Limb (tissue), 2 donors: ENCODE measurements at regions not wholly inside any gene's neighbourhood (a gene's known extent, or its start where the extent isn't known, plus 50 kb on each side); places are given as distances from the start of the nearest gene placed in this dataset.

Experiments used
- DNase-seq, 2 donors: peaks; one replicate each; pipeline ENCODE4 v3.0.0-alpha.2; 2016; ENCODE audit errors: extremely low spot score in 2 of 2

DNA sequence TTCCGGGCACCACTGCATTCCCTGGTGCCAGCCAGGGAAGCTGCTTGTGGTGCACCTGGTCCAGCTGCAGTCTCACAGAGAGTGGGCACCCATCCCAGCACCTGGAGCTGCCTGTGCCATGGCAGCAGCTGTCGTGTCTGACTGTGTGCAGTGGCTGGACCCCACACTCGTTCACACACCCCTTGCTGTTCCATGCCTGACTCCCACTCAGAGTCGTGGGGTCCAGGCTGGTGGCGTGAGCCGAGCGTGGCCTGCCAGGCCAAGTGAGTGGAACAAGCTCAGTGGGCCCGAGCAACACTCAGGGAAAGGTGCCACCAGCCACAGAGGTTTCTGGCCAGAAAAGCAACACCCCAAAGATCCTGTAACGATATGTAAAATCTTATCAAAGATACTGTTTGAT is 97.2 kb upstream of the KCNK1 start:
- DNase-seq = no peak

DNA sequence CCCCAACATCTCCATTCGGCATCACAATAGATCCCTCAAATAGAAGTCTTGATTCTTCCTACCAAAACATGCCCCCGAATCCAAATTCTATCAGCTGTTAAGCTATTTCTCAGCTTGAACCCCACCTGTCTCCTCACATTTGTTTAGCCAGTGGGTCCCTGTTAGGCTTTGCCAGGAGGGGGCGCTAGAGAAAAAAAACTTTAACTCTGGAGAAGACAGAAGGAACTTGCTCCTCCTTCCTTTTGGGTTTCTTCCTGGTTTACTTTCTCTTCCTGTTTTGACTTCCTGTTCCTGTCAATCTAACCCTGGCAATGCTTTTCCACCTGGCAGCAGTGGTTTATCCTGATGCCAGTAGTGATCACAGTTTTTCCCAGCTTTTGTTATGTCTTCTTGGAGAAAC is 95.6 kb upstream of the KCNK1 start:
- DNase-seq = no peak

DNA sequence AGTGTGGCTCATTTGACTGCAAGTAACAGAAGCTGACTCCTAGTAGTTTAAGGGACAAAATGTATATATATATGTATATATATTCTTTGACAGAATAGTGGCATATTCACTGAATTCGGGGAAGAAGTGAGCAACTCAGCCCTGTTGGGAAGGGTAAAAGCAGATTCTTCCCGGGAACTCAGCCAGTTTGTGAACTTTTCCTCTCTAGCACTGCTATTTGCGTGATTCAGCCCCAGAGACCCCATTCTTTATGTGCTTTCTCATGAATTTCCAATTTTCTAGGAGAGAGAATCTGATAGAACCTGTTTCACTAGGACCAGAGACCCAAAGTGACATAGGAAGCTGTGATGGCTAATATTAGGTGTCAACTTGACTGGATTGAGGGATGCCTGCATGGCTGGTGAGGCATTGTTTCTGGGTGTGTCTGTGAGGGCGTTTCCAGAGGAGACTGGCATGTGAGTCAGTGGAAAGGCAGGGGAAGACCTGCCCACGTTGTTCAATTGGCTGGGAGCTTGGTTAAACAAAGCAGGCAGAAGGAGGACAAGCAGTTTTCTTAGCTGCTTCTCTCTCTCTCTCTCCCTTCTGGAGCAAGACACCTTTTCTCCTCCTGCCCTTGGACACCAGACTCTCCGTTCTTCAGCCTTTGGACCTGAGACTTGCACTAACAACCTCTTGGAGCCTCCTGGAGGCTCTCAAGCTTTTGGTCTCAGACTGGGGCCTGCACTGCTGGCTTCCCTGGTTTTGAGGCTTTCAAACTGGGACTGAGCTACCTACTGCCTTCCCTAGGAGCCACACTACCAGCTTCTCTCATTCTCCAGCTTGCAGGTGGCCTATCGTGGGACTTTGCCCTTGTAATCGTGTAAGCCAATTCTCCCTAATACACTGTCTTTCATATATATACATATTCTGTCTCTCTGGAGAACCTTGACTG is 93.4 kb upstream of the KCNK1 start:
- peak in 1 of 2 donors; percentile 15 for DNase-seq

- no peak for DNase-seq
Measured at GRCh38 chr1:233523047-233523446, 90.9 kb upstream of the KCNK1 start.

DNA sequence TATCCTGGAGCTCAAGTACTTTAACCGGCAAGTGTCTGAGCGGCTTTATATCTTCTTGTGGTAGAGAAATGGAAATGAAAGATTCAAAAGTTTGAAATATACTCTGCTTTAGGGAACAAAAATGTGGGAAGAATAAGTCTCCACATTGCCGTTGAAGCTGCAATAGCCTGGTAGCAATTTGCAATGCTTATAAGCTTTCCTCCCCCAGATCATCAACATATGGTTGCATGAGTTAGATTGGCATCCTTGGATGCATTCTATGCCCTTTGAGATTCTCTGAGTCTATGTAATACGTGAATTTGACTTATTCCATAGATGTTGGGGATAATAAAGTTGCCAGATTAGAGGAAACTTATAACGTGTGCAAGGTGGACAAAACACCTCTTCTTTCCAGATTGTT is 86.1 kb upstream of the KCNK1 start:
- no peak for DNase-seq

DNA sequence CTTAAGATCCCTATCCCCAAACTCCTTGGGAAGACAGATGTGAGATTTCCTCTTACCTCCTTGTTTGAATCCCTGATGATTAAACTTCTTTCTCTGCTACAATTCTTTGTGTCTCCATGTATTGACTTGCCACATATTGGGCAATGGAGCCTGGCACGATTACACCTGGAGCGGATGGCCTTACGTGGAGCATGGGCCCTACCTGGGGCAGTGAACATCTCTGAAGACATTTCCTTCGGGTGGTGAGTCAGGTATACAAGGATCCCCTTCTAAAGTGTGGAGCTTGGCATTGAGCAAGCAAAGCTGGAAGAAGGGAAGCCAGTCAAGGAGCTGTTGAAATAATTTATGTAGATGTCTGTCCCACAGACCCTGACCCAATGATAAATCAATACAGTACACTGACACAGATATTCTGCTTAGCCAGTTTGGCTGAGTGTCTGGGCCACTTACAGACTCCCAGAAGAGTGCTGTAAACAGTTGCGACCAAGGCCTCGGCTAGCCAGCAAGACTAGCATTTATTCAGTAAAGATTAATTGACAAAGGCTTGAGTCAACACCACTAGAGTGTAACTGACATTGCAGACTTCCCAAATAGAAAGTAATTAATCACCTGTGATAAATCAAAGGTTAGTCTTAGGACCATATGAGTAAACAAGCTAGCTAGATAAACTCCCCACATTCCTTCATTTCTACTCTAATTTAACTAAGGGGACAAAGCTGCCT is 83.1 kb upstream of the KCNK1 start:
- DNase-seq = no peak

GRCh38 chr1:233540816-233541215 is 73.1 kb upstream of the KCNK1 start:
- no peak for DNase-seq

GRCh38 chr1:233543338-233544255 is 70.3 kb upstream of the KCNK1 start:
- no peak for DNase-seq

- DNase-seq = no peak
Measured at GRCh38 chr1:233544304-233544703, 69.6 kb upstream of the KCNK1 start.

GRCh38 chr1:233547726-233548125 is 66.2 kb upstream of the KCNK1 start:
- DNase-seq = no peak

DNA sequence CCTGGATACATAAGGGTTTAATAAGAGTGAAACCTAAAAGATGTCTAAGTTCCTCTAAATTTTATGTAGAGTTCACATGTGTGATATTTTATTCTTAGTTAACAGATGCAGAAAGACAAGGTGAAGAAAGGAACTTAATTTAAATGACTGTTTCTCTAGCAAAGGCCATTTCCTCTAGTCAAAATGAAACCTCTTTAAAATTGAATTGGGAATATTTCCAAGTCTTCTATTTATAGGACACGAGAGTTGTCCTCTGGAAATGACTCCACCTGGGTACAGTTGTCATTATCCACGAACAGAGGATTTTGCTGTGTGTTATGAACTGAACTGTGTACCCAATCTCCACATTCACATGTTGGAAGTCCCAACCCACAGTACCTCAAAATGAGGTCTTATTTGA is 64.5 kb upstream of the KCNK1 start:
- DNase-seq = no peak

GRCh38 chr1:233549917-233550316 is 64.0 kb upstream of the KCNK1 start:
- no peak for DNase-seq

DNA sequence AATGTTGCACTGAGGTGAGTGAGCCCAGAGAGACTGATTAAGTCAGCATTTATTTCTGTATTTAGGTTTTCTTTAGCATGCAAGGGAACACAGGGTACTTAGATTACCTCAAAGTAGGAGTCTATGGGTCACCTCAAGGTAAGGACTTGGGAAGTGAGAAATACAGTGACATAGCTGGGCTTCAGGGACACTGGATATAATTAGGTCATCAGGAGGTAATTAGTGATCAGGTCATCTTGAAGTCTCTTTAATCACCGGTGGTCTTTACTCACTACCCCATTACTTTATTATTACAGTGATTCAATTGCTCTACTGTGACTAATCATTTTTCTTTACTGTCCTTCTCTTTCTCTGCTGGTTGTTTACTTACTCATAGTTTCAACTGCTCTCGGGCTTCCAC is 59.9 kb upstream of the KCNK1 start:
- DNase-seq = no peak

- no peak for DNase-seq
Measured at GRCh38 chr1:233561708-233562426, 52.0 kb upstream of the KCNK1 start.
